ENCODE measurements at regions not wholly inside any gene's neighbourhood (a gene's known extent, or its start where the extent isn't known, plus 50 kb on each side); places are given as distances from the start of the nearest gene placed in this dataset.
"Not testable (repeated sequence)": the region's sequence is repeated elsewhere in the genome, so short reads cannot be mapped to it uniquely, and the experiment has no call there.

DNA sequence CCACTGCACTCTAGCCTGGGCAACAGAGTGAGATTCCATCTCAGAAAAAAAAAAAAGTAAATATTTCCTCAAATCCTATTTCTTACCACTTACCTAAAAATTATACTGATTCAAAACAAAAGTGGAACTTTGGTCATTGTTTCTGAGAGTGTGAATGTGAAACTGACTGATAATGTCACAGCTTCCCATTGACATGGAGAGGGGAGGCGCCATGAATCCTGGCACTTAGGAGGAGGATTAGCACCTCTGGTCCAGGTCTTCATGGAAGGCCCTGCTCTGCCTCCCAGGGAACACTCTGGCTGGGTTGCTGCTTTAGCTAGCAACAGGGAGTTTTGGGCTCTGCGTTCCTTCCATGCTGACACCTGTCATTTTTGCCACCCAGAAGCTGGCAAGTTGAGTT is 154.3 kb upstream of the SALL1 start:
- no peak overlapping the region for H3K4me3 ChIP-seq (ENCODE audit: low read depth, low read length)
- DNase-seq (ENCODE audit: low read depth): no peak

DNA sequence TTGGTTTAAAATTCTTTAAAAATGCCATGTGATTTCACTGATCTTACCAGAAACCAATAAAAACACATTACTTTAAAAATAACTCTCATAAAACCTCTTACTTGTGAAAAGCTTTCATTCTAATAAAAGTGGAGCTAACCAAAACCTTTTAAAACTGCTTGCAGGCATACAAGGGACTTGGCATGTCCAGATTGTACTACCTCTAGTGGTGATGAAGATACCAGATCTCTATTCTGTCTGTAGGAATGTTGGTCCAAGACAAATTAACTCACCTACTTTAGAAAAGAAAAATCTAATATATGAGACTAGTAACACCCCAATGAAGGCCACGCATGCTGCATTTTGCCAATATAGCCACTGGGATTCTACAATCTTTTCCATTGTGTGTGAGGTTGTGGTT is 151.0 kb upstream of the SALL1 start:
- H3K4me3 ChIP-seq (ENCODE audit: low read depth, low read length): no peak overlapping the region
- no peak for DNase-seq (ENCODE audit: low read depth)

DNA sequence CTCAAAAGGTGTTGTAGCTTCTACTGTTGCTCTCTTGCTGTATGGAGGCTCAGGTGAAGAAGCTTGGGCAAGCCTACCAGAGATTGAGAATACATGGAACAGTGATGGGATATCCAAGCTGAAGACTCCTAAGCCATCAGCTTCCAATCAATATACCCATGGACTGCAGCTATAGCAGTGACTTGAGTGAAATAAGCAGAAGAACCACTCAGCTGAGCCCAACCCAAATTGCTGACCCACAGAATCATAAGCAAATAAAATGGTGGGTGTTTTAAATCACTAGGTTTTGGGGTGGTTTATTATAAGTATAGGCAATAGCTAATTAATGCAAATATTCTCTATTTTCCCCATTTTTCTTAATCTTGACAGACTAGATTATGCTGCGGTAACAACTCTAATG is 147.7 kb upstream of the SALL1 start:
- H3K4me3 ChIP-seq (ENCODE audit: low read depth, low read length): no peak overlapping the region
- no peak for DNase-seq (ENCODE audit: low read depth)

DNA sequence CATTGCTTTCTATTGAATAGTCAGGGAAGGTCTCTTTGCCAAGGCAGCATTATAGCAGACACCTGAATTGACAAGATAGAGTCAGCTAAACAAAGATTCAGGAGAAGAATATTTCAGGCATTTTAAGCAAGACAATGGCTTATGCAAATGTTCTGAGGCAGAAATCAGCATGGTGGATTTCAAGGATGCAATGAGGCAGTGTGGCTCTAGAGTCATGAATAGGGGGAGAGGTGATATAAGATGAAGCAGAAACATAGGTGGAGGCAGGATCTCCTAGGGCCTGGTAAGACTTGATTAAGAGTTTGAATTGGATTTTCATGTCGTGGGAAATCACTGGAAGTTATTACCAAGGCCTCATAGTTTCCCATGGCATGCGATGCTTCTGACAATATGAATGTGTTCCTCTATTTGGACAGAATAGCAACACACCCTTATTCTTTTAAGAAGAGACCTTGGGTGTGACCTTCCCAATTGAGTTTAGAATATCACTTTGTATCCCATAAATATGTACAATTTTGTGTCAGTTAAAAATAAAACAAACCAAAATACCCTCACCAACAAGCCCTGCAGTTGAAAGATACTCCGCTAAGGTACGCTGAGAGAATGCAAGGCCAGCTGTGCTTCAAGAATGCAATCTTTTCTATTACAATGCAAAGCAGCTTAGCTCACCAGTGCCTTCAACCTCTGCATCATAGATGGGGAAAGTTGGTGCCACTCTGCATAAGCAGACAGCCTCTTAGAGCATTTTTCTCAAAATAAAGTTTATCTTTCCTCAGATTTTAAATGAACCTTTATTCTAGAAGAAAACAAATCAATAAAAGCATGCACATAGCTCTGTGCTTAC is 139.6 kb upstream of the SALL1 start:
- H3K4me3 ChIP-seq (ENCODE audit: low read depth, low read length): no peak overlapping the region
- no peak for DNase-seq (ENCODE audit: low read depth)

DNA sequence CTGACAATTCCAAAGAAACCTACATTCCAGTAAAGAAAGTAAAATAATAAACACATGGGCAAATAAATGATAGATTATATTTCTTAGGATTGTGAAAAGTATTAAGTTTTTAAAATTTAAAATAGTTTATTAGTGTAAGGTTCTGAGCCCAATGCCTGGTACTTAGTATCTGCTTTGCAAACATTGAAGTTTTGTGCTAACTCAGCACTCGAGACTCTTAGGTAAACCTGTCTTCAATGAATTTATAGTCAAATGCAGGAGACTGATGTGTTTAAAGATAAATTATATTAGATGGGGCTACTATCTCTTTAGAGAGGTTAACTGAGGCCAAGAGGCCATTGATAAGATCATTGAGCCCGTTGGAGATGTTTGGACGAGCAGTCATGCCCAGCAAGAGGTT is 138.3 kb upstream of the SALL1 start:
- no peak overlapping the region for H3K4me3 ChIP-seq (ENCODE audit: low read depth, low read length)
- no peak for DNase-seq (ENCODE audit: low read depth)

DNA sequence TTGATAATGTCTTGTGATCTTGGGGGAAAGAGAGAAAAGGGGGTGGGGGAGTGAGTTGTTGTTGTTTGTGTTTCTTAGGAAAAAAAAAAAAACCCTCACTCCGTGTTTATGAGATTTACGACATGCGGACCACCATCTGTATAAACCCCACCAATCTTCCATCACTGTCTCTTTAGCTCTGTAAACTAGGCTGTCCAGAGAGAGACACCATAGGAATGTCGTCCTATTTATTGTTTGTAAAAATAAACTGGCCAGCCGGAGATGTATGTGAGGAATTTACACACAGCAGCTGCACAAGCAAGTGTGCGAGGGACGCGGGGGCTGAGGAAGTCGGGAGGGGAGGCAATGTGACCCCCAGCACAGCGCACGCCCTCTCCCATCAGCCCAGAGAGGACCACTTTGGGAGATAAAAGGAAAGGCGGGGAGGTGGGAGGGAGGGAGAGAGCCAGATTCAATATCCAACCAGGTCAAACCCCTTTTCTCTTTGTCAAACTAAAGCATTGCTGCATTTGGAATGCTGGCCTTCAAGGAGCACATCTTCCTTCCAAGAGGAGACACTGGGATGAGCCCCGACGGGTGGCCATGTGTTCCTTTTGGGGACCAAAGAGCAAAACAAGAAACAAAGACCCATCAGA is 136.2 kb upstream of the SALL1 start:
- H3K4me3 ChIP-seq (ENCODE audit: low read depth, low read length): no peak overlapping the region

DNA sequence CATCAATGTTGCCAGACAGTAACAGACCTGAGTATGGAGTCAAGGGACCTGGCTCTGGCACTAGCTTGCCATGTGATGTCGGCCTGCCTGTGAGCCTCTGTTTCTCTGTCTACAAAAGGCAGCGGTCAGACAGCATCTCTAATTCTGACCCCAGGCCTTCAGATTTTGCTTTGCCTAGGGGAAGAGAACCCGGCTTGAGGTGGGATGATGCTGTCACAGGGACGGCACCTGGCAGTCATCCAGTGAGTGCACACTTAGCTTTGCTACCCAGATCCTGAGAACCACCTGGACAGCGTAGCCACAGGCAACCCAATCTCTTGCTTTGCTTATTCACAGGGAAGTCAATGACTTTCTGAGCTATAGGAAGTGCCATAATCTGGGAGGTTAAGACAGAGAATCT is 135.2 kb upstream of the SALL1 start:
- no peak overlapping the region for H3K4me3 ChIP-seq (ENCODE audit: low read depth, low read length)
- DNase-seq (ENCODE audit: low read depth): no peak

More for the DNA sequence above, 136.2 kb upstream of the SALL1 start:
- DNase-seq (ENCODE audit: low read depth): no peak

DNA sequence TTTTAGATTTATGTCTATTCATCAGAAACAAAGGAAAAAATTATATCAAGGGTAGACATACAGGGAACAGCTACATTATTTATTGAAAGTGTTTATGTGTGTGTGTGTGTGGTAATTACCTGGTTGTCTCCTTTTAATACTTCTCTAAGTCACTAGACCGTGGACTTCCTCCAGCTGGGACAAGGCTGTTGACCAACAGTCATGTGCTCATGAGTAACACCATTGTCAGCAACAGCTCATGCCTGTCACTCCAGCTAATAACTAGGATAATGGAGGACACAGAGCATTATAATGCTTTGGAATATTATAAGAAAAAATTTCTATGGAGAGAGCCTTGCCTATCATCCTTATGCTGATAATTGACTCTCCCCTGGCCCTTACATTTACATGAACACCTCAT is 125.3 kb upstream of the SALL1 start:
- no peak overlapping the region for H3K4me3 ChIP-seq (ENCODE audit: low read depth, low read length)
- DNase-seq (ENCODE audit: low read depth): no peak

DNA sequence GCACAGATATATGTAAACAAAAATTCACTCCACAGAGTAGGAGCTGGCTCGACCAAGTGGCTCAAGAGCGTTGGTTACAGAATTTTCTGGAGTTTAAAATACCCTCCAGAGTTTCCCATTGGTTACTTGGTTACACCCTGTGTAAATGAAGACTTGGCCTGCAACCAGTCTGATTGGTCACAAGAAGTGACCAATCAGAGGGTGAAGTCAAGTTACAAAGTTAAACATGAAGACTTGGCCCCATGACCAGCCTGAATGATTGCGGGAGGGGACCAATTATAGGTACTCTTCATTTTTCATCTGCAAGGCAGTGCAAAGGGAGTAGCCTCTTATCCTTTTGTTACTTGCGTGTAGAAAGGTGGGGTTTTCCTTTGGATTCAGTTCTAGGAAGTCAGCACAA is 121.3 kb upstream of the SALL1 start:
- DNase-seq (ENCODE audit: low read depth): no peak
- H3K4me3 ChIP-seq (ENCODE audit: low read depth, low read length): no peak overlapping the region

DNA sequence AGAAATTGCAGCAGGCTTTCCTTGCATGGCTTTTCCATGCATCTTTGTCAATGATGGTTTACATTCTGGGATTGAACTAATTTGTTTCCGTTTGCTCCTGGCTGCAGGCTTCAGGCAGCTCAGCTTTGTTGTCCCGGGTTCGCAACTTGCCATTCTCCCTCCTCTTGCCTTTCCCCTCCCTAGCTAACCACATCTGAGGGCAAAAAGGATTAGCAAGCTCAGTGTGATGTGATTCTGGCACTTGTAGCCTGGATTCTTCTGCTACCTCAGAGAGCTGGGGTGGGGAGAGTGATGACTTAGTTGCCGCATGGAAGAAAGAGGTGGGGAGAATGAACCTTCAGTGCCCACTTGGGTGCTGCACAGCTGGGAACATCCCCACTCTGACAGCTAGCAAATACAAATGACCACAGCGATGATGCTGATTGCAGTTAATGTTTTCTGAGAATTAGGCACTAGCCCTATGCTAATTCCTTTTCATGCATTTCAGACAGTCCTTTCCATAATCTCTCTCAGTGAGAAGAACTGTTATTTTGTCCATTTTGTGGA is 120.2 kb upstream of the SALL1 start:
- no peak overlapping the region for H3K4me3 ChIP-seq (ENCODE audit: low read depth, low read length)
- DNase-seq (ENCODE audit: low read depth): no peak

DNA sequence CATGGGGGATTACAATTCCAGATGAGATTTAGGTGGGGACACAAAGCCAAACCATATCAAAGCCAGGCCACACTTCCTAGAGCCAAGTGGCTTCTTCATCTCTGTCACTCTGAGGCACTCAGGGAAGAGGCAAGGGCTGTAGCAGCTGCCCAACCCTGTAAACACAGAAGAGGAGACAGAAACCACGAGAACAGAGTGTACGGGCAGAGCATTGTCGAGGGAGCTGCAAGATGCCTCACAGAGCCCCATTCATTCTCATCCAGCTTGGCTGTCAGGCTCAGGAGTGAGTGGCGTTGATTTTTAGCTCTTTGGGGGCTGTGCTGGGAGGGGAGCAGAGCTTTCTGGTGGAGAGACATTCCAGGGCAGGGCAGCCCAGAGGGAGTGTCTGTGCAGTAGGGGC is 117.2 kb upstream of the SALL1 start:
- H3K4me3 ChIP-seq (ENCODE audit: low read depth, low read length): no peak overlapping the region
- DNase-seq (ENCODE audit: low read depth): no peak

DNA sequence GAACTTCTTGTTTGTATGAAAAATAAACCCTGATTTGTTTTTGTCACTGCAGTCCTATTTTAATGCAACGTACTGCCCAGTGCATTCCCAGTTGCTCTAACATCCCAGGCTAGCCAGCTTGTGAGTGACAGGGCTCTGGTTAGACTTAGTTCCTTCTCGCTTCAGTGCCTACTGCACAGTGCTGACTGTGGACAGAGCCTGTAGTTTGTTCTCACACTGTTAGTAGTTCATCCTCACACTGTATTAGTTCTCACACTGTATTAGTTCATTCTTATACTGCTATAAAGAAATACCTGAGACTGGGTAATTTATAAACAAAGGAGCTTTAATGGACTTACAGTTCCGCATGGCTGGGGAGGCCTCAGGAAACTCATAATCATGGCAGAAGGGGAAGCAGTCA is 116.6 kb upstream of the SALL1 start:
- H3K4me3 ChIP-seq (ENCODE audit: low read depth, low read length): no peak overlapping the region
- no peak for DNase-seq (ENCODE audit: low read depth)

DNA sequence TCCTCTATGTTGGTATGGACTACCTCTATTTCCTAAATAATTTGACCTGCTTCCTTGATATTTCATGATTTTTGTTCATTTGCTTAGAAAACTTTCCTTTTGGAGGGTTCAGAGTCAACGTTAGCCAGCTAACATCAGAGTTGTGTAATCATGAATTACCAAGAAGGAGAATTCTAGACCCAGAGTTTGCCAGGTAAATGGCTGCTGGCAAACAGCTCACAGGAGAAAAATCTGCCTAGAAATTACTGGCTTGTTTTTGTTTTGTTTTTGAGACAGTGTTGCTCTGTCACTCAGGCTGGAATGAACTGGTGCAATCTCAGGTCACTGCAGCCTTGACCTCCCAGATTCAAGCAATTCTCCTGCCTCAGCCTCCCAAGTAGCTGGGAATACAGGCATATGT is 111.4 kb upstream of the SALL1 start:
- DNase-seq (ENCODE audit: low read depth): no peak
- no peak overlapping the region for H3K4me3 ChIP-seq (ENCODE audit: low read depth, low read length)

DNA sequence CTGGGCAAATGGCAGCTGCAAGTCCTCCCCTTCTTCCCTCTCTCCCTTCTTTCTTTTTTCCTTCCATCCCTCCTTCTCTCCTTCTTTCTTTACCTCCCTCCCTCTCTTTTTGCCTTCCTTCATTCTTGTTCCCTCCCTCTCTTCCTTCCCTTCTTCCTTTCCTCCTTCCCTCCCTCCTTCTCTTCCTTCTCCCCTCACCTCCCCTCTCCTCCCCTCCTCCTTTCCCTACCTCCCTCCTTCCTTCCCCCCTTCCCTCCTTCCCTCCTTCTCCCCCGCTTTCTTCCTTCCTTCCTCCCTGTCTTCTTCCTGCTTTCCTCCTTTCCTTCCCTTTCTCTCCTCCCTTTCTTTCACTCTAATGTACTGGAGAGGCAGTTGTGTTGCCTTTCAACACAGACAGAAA is 110.8 kb upstream of the SALL1 start:
- no peak overlapping the region for H3K4me3 ChIP-seq (ENCODE audit: low read depth, low read length)
- no peak for DNase-seq (ENCODE audit: low read depth)

DNA sequence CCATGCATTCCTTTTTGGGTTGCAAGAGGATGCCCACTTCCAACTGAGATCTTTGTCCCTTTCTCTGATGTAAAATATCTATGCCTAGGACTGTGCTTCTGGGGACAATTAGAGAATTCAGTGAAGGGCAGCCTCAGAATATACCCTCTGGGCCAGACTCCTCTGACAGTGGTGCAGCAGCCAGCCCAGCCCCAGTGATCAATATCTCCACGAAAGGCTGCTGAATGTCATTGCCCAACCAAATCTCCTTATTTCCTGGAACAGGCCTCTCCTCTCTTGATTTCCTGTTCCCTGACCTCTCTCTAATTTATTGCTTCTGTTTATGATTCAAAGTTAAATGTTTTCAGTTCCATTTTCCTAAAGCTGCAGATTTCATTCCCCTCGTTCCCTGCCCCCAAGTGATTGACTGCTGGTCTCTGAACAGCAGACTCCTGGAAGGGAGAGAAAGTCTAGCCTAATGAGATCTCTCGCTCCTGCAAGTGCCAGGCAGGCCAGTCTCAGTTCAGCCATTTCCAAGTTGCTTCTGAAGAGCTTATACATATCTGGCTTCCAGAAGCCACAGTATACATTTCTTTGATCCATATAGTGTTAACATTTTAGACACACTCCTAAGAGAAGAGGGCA is 104.4 kb upstream of the SALL1 start:
- no peak overlapping the region for H3K4me3 ChIP-seq (ENCODE audit: low read depth, low read length)
- DNase-seq (ENCODE audit: low read depth): no peak

DNA sequence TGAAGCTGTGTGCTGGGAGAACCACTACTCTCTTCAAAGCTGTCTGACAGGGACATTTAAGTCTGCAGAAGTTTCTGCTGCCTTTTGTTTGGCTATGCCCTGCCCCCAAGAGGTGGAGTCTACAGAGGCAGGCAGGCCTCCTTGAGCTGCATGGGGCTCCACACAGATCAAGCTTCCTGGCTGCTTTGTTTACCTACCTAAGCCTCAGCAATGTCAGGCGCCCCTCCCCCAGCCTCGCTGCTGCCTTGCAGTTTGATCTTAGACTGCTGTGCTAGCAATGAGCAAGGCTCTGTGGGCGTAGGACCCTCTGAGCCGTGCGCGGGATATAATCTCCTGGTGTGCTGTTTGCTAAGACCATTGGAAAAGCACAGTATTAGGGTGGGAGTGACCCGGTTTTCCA is 103.3 kb upstream of the SALL1 start:
- not testable (repeated sequence) for H3K4me3 ChIP-seq (ENCODE audit: low read depth, low read length); DNase-seq (ENCODE audit: low read depth)

DNA sequence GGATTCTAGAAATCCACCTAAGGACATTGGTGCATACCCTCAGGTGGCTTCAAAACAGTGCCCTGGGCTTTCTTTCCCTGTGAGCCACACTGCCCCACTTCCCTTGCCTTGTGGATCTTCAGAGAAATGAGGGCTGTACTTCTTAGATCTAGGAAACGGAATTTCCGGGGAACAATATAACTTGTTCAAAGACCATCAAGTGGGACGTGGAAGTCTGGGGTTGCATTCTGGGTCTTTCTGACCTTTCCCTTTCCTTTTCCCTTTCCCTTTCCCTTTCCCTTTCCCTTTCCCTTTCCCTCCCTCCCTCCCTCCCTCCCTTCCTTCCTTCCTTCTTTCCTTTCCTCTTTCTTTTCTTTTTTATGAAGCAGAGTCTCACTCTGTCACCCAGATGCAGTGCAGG is 97.1 kb upstream of the SALL1 start:
- no peak overlapping the region for H3K4me3 ChIP-seq (ENCODE audit: low read depth, low read length)
- no peak for DNase-seq (ENCODE audit: low read depth)

DNA sequence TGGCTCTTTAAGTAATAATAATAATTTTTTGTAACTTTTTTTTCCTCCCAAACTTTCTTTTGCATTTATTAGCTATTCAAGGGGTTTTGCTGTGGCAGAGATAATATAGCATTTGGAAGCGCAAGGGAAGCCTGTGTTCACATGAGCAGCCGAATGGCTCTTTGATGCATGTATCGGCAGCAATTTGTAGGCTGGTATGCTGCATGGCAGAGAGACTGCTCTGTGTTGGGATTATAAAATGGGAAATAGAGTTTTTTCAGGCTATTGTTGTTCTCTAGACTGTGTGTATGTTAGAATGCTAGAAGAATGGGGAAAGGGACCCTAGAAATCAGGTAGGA is 94.6 kb upstream of the SALL1 start:
- DNase-seq (ENCODE audit: low read depth): no peak
- no peak overlapping the region for H3K4me3 ChIP-seq (ENCODE audit: low read depth, low read length)

DNA sequence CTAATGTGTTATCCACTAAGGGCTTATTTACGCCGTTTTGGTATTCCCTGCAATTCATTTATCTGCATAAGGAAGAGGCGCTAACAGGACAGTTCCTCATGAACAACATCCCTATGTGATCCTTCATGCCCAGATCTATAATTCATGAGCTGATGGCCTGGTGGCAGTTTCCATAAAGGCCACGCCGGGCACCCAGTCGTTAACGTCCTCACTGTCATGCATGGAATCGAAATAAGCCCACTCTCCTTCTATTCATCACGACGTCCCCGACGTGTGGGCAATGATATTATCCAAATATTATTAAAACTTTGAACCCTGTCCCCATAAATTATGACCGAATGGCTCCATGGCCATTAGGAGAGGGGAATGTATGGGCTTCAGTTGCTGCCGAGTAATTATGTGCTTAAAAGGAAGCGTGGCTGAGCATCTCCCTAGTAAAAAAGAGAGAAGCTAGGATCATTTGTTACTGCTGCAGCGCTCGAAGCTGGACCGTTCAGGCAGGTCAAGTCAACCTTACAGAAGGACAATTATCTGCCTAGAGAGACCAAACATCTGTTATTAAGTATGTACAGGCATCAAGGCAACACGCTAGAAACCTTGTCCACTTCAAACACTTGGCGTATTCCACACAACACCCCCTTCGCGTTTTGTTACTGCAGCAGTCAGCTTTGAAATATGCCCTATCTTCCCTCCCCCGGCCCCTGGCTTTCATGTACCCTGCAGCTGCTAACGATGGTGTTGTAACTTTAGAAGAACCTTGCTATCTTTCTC is 94.0 kb upstream of the SALL1 start:
- DNase-seq (ENCODE audit: low read depth): no peak

DNA sequence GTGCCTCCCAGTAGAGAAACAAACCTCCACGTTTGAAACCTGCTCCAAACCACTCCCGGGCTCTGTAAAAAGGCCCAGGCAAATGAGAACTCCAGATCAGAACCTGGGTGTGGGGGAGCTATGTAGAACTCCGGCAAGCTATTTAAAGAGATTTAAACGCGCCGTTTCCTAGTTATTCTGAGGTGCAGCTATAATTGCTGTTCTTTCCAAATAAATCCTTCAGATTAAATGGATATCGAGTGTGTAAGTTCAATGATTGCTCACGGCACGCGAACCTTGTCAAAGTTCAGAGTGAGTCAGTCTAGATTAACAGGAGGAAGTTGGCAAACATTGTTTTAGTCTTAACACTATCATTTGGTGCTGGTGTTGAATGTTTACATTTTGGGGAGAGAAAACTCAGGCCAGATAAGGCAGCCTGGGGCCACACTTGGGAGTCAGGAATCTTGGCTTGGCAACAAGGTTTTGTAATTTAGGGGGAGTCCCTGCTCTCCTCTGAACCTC is 92.9 kb upstream of the SALL1 start:
- no peak for DNase-seq (ENCODE audit: low read depth)
- H3K4me3 ChIP-seq (ENCODE audit: low read depth, low read length): no peak overlapping the region

More for the DNA sequence above, 94.0 kb upstream of the SALL1 start:
- H3K4me3 ChIP-seq (ENCODE audit: low read depth, low read length): no peak overlapping the region

Data from skeletal muscle cell (primary cell).